Frontal cortex (tissue), 3 donors: ENCODE measurements at regions not wholly inside any gene's neighbourhood (a gene's known extent, or its start where the extent isn't known, plus 50 kb on each side); places are given as distances from the start of the nearest gene placed in this dataset.
"Not testable (repeated sequence)": the region's sequence is repeated elsewhere in the genome, so short reads cannot be mapped to it uniquely, and the experiment has no call there.

Source experiments
- DNase-seq, 2 donors: peaks; one replicate each; pipeline ENCODE4 v3.0.0; 2012; ENCODE audit warnings: low spot score in 2 of 2
- FAIRE-seq: peaks from 2 replicates; lab custom pipeline; 2012; peaks lifted over from hg19 to GRCh38; lab: Jason Lieb, UNC
- donor health status: control.
- donor health status: control.
- donor health status: control.

- no peak for FAIRE-seq
- no peak for DNase-seq
These were observed 50.8 kb upstream of the MAX start for GRCh38 chr14:65153101-65153500.

GRCh38 chr14:65156568-65157366 lies 54.5 kb upstream of the MAX start:
- no peak for DNase-seq

GRCh38 chr14:65159281-65160062 lies 57.2 kb upstream of the MAX start:
- DNase-seq (no peak), FAIRE-seq (no peak)

More at GRCh38 chr14:65156568-65157366, 54.5 kb upstream of the MAX start:
- FAIRE-seq = no peak

GRCh38 chr14:65160091-65160490 lies 57.8 kb upstream of the MAX start:
- no peak for DNase-seq
- no peak for FAIRE-seq

GRCh38 chr14:65162031-65162430 lies 59.7 kb upstream of the MAX start:
- DNase-seq (no peak), FAIRE-seq (no peak)

- DNase-seq = peak; percentile 38 to 54
These were observed 61.9 kb upstream of the MAX start for GRCh38 chr14:65164068-65164824.

GRCh38 chr14:65164825-65165135 lies 62.5 kb upstream of the MAX start:
- no peak for DNase-seq
- FAIRE-seq = no peak

More at GRCh38 chr14:65164068-65164824, 61.9 kb upstream of the MAX start:
- no peak for FAIRE-seq

GRCh38 chr14:65167072-65167645 lies 64.8 kb upstream of the MAX start:
- FAIRE-seq = no peak
- DNase-seq = no peak

- FAIRE-seq (no peak), DNase-seq (no peak)
These were observed 66.5 kb upstream of the MAX start for GRCh38 chr14:65168840-65169239.

- DNase-seq (no peak), FAIRE-seq (no peak)
These were observed 67.0 kb upstream of the MAX start for GRCh38 chr14:65169351-65169750.

GRCh38 chr14:65170318-65170717 lies 68.0 kb upstream of the MAX start:
- FAIRE-seq (no peak), DNase-seq (no peak)

GRCh38 chr14:65170768-65171507 lies 68.6 kb upstream of the MAX start:
- no peak for FAIRE-seq

GRCh38 chr14:65173973-65174693 lies 71.8 kb upstream of the MAX start:
- no peak for FAIRE-seq
- DNase-seq = no peak

More at GRCh38 chr14:65170768-65171507, 68.6 kb upstream of the MAX start:
- DNase-seq = no peak

GRCh38 chr14:65174783-65175182 lies 72.5 kb upstream of the MAX start:
- FAIRE-seq (no peak), DNase-seq (no peak)

- FAIRE-seq (no peak), DNase-seq (no peak)
These were observed 75.2 kb upstream of the MAX start for GRCh38 chr14:65177551-65177950.

GRCh38 chr14:65179231-65179630 lies 76.9 kb upstream of the MAX start:
- not testable (repeated sequence) for FAIRE-seq, DNase-seq

GRCh38 chr14:65179918-65180724 lies 77.8 kb upstream of the MAX start:
- DNase-seq (no peak), FAIRE-seq (no peak)

- no peak for FAIRE-seq
- DNase-seq = no peak
These were observed 78.4 kb upstream of the MAX start for GRCh38 chr14:65180725-65181025.
